DND-41 (cell line): ENCODE measurements at regions not wholly inside any gene's neighbourhood (a gene's known extent, or its start where the extent isn't known, plus 50 kb on each side); places are given as distances from the start of the nearest gene placed in this dataset.

ENCODE experiments used
- ATAC-seq: fragments of 200-7000 bp; cut with Tn5 transposase; 3 replicates; pipeline ENCODE4 v1.9.1; 2021; ENCODE audit warnings: low read depth; ENCODE audit not compliant: insufficient read depth
- DNase-seq: peaks from one replicate; pipeline ENCODE4 v3.0.0-alpha.2; 2020
- H2AFZ ChIP-seq: 2 replicates; pipeline ENCODE4 v1.6.0; 2012; ENCODE audit warnings: low read depth, low read length
- H3K27ac ChIP-seq: 2 replicates; pipeline ENCODE4 v1.5.1; 2012; ENCODE audit warnings: low read length, inconsistent platforms
- H3K27me3 ChIP-seq: fragments of 200-600 bp; sonication (generic); 2 replicates; pipeline ENCODE4 v1.6.0; 2012; ENCODE audit warnings: low read length, mild to moderate bottlenecking, inconsistent platforms; ENCODE audit not compliant: insufficient read depth, poor library complexity
- H3K36me3 ChIP-seq: 2 replicates; pipeline ENCODE4 v1.5.1; 2012; ENCODE audit warnings: low read length, inconsistent platforms; ENCODE audit not compliant: insufficient read depth
- H3K4me1 ChIP-seq: 2 replicates; pipeline ENCODE4 v1.5.1; 2012; ENCODE audit warnings: mild to moderate bottlenecking, low read length; ENCODE audit not compliant: insufficient read depth
- H3K4me2 ChIP-seq: 2 replicates; pipeline ENCODE4 v1.6.0; 2012; ENCODE audit warnings: mild to moderate bottlenecking, moderate library complexity, low read length, inconsistent platforms; ENCODE audit not compliant: insufficient read depth
- H3K4me3 ChIP-seq, 2 experiments: fragments of 200-600 bp in 1 of 2; shearing (Covaris generic) in 1 of 2; 2 replicates each; pipeline ENCODE4 v1.5.1; 2012 to 2016; ENCODE audit warnings: inconsistent platforms in 2 of 2, low read length in 2 of 2, mild to moderate bottlenecking in 2 of 2, low read depth in 1 of 2, moderate library complexity in 1 of 2
- H3K79me2 ChIP-seq: 2 replicates; pipeline ENCODE4 v1.6.0; 2012; ENCODE audit warnings: low read length, inconsistent platforms; ENCODE audit not compliant: insufficient read depth
- H3K9ac ChIP-seq: 2 replicates; pipeline ENCODE4 v1.6.0; 2012; ENCODE audit warnings: low read depth, mild to moderate bottlenecking, inconsistent platforms, low read length, moderate library complexity
- H3K9me3 ChIP-seq: 2 replicates; pipeline ENCODE4 v1.5.1; 2012; ENCODE audit warnings: low read length, moderate library complexity, mild to moderate bottlenecking, inconsistent platforms; ENCODE audit not compliant: insufficient read depth, severe bottlenecking
- H4K20me1 ChIP-seq: 2 replicates; pipeline ENCODE4 v1.6.0; 2012; ENCODE audit warnings: low read length; ENCODE audit not compliant: insufficient read depth
- CTCF ChIP-seq: IDR thresholded peaks from 2 replicates; pipeline ENCODE4 v1.5.1; 2012; ENCODE audit warnings: borderline replicate concordance, low read length, moderate library complexity, mild to moderate bottlenecking; ENCODE audit not compliant: poor library complexity, severe bottlenecking; ENCODE audit errors: extremely low read depth
- EZH2 ChIP-seq: IDR thresholded peaks from 3 replicates; pipeline ENCODE4 v1.6.1; 2012; ENCODE audit warnings: borderline replicate concordance, low read depth, mild to moderate bottlenecking, moderate library complexity, low read length, inconsistent platforms; ENCODE audit not compliant: severe bottlenecking

- Histone ChIP-seq H2AFZ (no peak overlapping the region), H4K20me1 (no peaks in the 10 kb centered on the region), H3K9me3 (no peaks in the 10 kb centered on the region), H3K27me3 (no peaks in the 10 kb centered on the region), H3K4me1 (no peaks in the 10 kb centered on the region), H3K9ac (no peak overlapping the region), H3K4me3 (no peak overlapping the region), H3K36me3 (no peaks in the 10 kb centered on the region), H3K4me2 (no peak overlapping the region), H3K79me2 (no peaks in the 10 kb centered on the region), H3K27ac (no peak overlapping the region)
- no peak for ATAC-seq
- no peak for TF ChIP-seq EZH2
- no peak for TF ChIP-seq CTCF
- no peak for DNase-seq
Measured at GRCh38 chr18:27746241-27746640, 430.7 kb downstream of the CDH2 start.

- no peaks in the 10 kb centered on the region for H4K20me1 ChIP-seq
- H3K36me3 ChIP-seq: no peaks in the 10 kb centered on the region
- no peak overlapping the region for H3K27ac ChIP-seq
- H3K79me2 ChIP-seq: no peaks in the 10 kb centered on the region
- TF ChIP-seq CTCF: no peak
- no peak for TF ChIP-seq EZH2
- H3K4me2 ChIP-seq: no peak overlapping the region
- peaks cover 3% of the 10 kb centered on the region for H3K9me3 ChIP-seq
- H3K27me3 ChIP-seq: no peaks in the 10 kb centered on the region
- DNase-seq (no peak), ATAC-seq (no peak)
- H3K4me3 ChIP-seq: no peak overlapping the region
- no peaks in the 10 kb centered on the region for H3K4me1 ChIP-seq
- H3K9ac ChIP-seq: no peak overlapping the region
- H2AFZ ChIP-seq: no peak overlapping the region
Measured at GRCh38 chr18:27735117-27735516, 441.8 kb downstream of the CDH2 start.

GRCh38 chr18:27731211-27731610 is 445.7 kb downstream of the CDH2 start:
- TF ChIP-seq CTCF: no peak
- TF ChIP-seq EZH2: no peak
- Histone ChIP-seq H3K27ac (no peak overlapping the region), H2AFZ (no peak overlapping the region), H3K9ac (no peak overlapping the region), H3K79me2 (no peaks in the 10 kb centered on the region), H3K4me2 (no peak overlapping the region), H3K36me3 (no peaks in the 10 kb centered on the region), H3K27me3 (no peaks in the 10 kb centered on the region), H4K20me1 (no peaks in the 10 kb centered on the region), H3K4me3 (no peak overlapping the region; a peak in 1 of 4 replicates), H3K4me1 (no peaks in the 10 kb centered on the region), H3K9me3 (peaks cover 29% of the 10 kb centered on the region)
- no peak for ATAC-seq
- DNase-seq: no peak

- Histone ChIP-seq H3K9me3 (peaks cover 29% of the 10 kb centered on the region), H2AFZ (no peak overlapping the region), H3K27ac (no peak overlapping the region), H3K27me3 (no peaks in the 10 kb centered on the region), H3K4me2 (no peak overlapping the region), H3K9ac (no peak overlapping the region), H3K4me3 (no peak overlapping the region), H3K4me1 (no peaks in the 10 kb centered on the region), H3K79me2 (no peaks in the 10 kb centered on the region), H4K20me1 (no peaks in the 10 kb centered on the region), H3K36me3 (no peaks in the 10 kb centered on the region)
- ATAC-seq (no peak), DNase-seq (no peak)
- TF ChIP-seq CTCF (no peak), EZH2 (no peak)
Measured at GRCh38 chr18:27728659-27729058, 448.3 kb downstream of the CDH2 start.
